ENCODE measurements at regions not wholly inside any gene's neighbourhood (a gene's known extent, or its start where the extent isn't known, plus 50 kb on each side); places are given as distances from the start of the nearest gene placed in this dataset.

- TF ChIP-seq CTCF (conservative IDR thresholded peaks at IDR 0.05): no peak
- H3K27ac ChIP-seq: no peak overlapping the region
Observed at GRCh38 chr7:137142376-137142775, 201.2 kb downstream of the PTN start.

DNA sequence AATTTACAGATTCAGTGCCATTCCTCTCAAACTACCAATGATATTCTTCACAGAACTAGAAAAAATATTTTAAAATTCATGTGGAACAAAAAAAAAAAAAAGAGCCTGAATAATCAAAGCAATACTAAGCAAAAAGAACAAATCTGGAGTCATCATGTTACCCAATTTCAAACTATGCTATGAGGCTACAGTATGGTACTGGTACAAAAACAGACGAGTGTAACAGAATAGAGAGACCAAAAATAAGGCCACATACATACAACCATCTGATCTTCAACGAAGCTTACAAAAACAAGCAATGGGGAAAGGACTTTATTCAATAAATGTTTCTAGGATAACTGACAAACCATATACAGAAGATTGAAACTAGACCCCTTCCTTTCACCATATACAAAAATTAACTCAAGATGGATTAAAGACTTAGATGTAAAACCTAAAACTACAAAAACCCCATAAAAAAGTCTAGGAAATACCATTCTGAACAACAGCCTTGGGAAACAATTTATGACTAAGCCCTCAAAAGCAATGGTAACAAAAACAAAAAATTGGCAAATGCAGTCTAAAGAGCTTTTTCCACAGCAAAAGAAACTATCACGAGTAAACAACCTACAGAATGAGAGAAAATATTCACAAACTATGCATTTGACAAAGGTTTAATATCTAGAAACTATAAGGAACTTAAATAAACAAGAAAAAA, 207.7 kb downstream of the PTN start:
- H3K27ac ChIP-seq: no peak overlapping the region
- no peak for TF ChIP-seq CTCF (conservative IDR thresholded peaks at IDR 0.05)

GRCh38 chr7:137130751-137131158, 212.8 kb downstream of the PTN start:
- TF ChIP-seq CTCF (conservative IDR thresholded peaks at IDR 0.05): no peak
- H3K27ac ChIP-seq: no peak overlapping the region

- no peak overlapping the region for H3K27ac ChIP-seq
- TF ChIP-seq CTCF (conservative IDR thresholded peaks at IDR 0.05): no peak
Observed at GRCh38 chr7:137129025-137129424, 214.5 kb downstream of the PTN start.

DNA sequence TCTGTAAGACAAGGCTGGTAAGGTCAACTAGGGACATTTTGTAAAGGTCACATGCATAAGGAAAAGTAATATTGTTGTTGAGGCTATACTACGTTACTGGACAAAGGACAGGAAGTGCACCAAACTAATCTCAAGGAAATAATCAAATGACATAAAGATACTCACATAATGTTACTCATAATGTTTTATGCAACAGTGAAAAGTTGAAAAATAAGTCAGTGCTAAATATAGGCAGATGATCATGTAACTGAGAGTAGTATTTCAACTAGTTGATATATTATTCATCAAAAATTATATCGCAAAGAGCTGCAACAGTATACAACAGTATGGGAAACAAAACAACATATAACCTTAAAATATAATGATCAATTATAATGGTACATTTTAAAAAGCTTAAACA, 215.7 kb downstream of the PTN start:
- no peak for TF ChIP-seq CTCF (conservative IDR thresholded peaks at IDR 0.05)
- H3K27ac ChIP-seq: no peak overlapping the region

GRCh38 chr7:137127058-137127457, 216.5 kb downstream of the PTN start:
- H3K27ac ChIP-seq: no peak overlapping the region
- no peak for TF ChIP-seq CTCF (conservative IDR thresholded peaks at IDR 0.05)

- no peak for TF ChIP-seq CTCF (conservative IDR thresholded peaks at IDR 0.05)
- H3K27ac ChIP-seq: no peak overlapping the region
Observed at GRCh38 chr7:137122145-137122544, 221.4 kb downstream of the PTN start.

All from VCaP (cell line).